ENCODE measurements at regions not wholly inside any gene's neighbourhood (a gene's known extent, or its start where the extent isn't known, plus 50 kb on each side); places are given as distances from the start of the nearest gene placed in this dataset.
A peak's percentile ranks its signal among the peaks of the same experiment; 100 is the strongest.

DNA sequence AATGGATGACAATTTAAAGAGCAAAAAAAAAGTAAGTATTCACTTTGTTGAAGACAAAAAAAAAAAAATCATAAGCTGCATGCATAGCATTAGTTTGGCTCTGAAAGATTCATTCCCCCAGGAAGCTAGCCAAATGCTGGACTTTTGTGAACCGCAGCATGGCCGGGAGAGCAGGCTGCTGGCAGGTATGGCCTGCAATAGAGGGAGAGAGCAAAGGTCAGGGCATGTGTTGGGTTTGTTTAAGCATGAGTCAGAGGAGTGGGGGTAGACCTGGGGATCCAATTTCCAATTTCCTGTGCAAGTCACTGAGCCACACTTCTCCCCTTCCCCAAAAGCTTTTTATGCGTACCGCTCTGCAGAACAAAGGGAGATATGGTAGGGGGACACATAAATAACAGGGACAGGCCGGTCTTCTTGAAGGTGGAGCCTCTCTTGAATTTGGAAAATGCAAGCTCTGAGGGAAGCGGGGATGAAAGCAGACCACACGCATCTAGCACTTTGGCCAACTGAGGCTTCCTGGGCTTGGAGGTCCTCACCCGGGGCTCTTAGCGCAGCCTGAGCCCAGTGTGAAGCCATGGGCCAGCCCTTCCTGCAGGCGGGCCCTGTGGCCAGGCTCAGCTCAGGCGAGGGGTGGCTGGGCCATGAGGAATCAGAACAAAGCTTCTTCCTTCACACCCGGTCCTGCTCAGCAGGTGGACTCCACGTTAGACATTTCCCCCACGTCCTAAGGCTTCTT lies 171.1 kb downstream of the TOMM20 start (continued):
- TF ChIP-seq HCFC1 (IDR thresholded peaks at IDR 0.05; ENCODE audit: low read depth, low read length) (no peak), YY1 (IDR thresholded peaks at IDR 0.05; ENCODE audit: insufficient read depth, insufficient replicate concordance, low read depth, low read length) (peak; percentile 72), ZFY (CRISPR knock-in tag; IDR thresholded peaks at IDR 0.05) (0 out of 2 replicates have a peak, but pooled peaks have one; percentile 37), POGZ (CRISPR knock-in tag; IDR thresholded peaks at IDR 0.05) (peak; percentile 48), ZNF652 (CRISPR knock-in tag; IDR thresholded peaks at IDR 0.05; ENCODE audit: borderline replicate concordance, low read depth) (peak; percentile 30; the same call in 1 of the 2 replicates), ZNF790 (CRISPR knock-in tag; IDR thresholded peaks at IDR 0.05; ENCODE audit: borderline replicate concordance) (peak; percentile 64; the same call in 1 of the 2 replicates), ZZZ3 (CRISPR knock-in tag; IDR thresholded peaks at IDR 0.05; ENCODE audit: borderline replicate concordance) (peak; percentile 76; the same call in 1 of the 2 replicates), IRF2 (CRISPR knock-in tag; IDR thresholded peaks at IDR 0.05) (peak; percentile 92), HNRNPK (IDR thresholded peaks at IDR 0.05; ENCODE audit: low read depth, low read length, poor library complexity, severe bottlenecking) (no peak), ZNF567 (CRISPR knock-in tag; IDR thresholded peaks at IDR 0.05; ENCODE audit: borderline replicate concordance) (peak; percentile 33; the same call in 1 of the 2 replicates), NKX3-1 (CRISPR knock-in tag; IDR thresholded peaks at IDR 0.05) (peak; percentile 80), RXRA (CRISPR knock-in tag; IDR thresholded peaks at IDR 0.05) (peak; percentile 90), HOXA5 (CRISPR knock-in tag; IDR thresholded peaks at IDR 0.05) (peak; percentile 86; the same call in 1 of the 2 replicates), SNAPC2 (CRISPR knock-in tag; IDR thresholded peaks at IDR 0.05) (peak; percentile 78; the same call in 1 of the 2 replicates), KLF6 (CRISPR knock-in tag; IDR thresholded peaks at IDR 0.05) (0 out of 2 replicates have a peak, but pooled peaks have one; percentile 37), ZNF446 (CRISPR knock-in tag; IDR thresholded peaks at IDR 0.05) (no peak), TAF15 (IDR thresholded peaks at IDR 0.05; ENCODE audit: low read depth, low read length, poor library complexity, severe bottlenecking) (peak; percentile 47), ZBTB38 (CRISPR knock-in tag; IDR thresholded peaks at IDR 0.05) (peak; percentile 81), SETDB1 (CRISPR knock-in tag; IDR thresholded peaks at IDR 0.05; ENCODE audit: borderline replicate concordance) (no peak)
- TF ChIP-seq, protein P1, sequence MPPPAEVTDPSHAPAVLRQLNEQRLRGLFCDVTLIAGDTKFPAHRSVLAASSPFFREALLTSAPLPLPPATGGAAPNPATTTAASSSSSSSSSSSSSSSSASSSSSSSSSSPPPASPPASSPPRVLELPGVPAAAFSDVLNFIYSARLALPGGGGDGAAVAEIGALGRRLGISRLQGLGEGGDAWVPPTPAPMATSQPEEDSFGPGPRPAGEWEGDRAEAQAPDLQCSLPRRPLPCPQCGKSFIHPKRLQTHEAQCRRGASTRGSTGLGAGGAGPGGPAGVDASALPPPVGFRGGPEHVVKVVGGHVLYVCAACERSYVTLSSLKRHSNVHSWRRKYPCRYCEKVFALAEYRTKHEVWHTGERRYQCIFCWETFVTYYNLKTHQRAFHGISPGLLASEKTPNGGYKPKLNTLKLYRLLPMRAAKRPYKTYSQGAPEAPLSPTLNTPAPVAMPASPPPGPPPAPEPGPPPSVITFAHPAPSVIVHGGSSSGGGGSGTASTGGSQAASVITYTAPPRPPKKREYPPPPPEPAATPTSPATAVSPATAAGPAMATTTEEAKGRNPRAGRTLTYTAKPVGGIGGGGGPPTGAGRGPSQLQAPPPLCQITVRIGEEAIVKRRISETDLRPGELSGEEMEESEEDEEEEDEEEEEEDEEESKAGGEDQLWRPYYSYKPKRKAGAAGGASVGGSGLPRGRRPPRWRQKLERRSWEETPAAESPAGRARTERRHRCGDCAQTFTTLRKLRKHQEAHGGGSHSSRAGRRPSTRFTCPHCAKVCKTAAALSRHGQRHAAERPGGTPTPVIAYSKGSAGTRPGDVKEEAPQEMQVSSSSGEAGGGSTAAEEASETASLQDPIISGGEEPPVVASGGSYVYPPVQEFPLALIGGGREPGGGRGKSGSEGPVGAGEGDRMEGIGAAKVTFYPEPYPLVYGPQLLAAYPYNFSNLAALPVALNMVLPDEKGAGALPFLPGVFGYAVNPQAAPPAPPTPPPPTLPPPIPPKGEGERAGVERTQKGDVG (CRISPR knock-in tag; IDR thresholded peaks at IDR 0.05; ENCODE audit: borderline replicate concordance) = peak; percentile 96; the same call in 1 of the 2 replicates
- TF ChIP-seq, protein P2, sequence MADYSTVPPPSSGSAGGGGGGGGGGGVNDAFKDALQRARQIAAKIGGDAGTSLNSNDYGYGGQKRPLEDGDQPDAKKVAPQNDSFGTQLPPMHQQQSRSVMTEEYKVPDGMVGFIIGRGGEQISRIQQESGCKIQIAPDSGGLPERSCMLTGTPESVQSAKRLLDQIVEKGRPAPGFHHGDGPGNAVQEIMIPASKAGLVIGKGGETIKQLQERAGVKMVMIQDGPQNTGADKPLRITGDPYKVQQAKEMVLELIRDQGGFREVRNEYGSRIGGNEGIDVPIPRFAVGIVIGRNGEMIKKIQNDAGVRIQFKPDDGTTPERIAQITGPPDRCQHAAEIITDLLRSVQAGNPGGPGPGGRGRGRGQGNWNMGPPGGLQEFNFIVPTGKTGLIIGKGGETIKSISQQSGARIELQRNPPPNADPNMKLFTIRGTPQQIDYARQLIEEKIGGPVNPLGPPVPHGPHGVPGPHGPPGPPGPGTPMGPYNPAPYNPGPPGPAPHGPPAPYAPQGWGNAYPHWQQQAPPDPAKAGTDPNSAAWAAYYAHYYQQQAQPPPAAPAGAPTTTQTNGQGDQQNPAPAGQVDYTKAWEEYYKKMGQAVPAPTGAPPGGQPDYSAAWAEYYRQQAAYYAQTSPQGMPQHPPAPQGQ (CRISPR knock-in tag; IDR thresholded peaks at IDR 0.05; ENCODE audit: borderline replicate concordance) = 0 out of 2 replicates have a peak, but pooled peaks have one; percentile 35
- TF ChIP-seq, protein P3, sequence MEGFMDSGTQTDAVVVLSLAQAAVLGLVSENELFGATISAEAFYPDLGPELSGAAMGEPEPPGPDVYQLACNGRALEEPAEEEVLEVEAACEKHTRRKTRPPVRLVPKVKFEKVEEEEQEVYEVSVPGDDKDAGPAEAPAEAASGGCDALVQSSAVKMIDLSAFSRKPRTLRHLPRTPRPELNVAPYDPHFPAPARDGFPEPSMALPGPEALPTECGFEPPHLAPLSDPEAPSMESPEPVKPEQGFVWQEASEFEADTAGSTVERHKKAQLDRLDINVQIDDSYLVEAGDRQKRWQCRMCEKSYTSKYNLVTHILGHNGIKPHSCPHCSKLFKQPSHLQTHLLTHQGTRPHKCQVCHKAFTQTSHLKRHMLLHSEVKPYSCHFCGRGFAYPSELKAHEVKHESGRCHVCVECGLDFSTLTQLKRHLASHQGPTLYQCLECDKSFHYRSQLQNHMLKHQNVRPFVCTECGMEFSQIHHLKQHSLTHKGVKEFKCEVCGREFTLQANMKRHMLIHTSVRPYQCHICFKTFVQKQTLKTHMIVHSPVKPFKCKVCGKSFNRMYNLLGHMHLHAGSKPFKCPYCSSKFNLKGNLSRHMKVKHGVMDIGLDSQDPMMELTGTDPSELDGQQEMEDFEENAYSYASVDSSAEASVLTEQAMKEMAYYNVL (CRISPR knock-in tag; IDR thresholded peaks at IDR 0.05; ENCODE audit: borderline replicate concordance) = peak; percentile 73; the same call in 1 of the 2 replicates
